ENCODE measurements at regions not wholly inside any gene's neighbourhood (a gene's known extent, or its start where the extent isn't known, plus 50 kb on each side); places are given as distances from the start of the nearest gene placed in this dataset.
"Not testable (repeated sequence)": the region's sequence is repeated elsewhere in the genome, so short reads cannot be mapped to it uniquely, and the experiment has no call there.

GRCh38 chr5:158516521-158516920 lies 583.2 kb downstream of the EBF1 start:
- DNase-seq (ENCODE audit: low read depth in 2 of 2), result no peak

GRCh38 chr5:158514986-158515359 lies 584.7 kb downstream of the EBF1 start:
- DNase-seq (ENCODE audit: low read depth in 2 of 2), result no peak

GRCh38 chr5:158514319-158514985 lies 585.3 kb downstream of the EBF1 start:
- DNase-seq (ENCODE audit: low read depth in 2 of 2), result no peak

- DNase-seq (ENCODE audit: low read depth in 2 of 2), result no peak
Observed at GRCh38 chr5:158513490-158514318, 586.0 kb downstream of the EBF1 start.

GRCh38 chr5:158511454-158511853 lies 588.3 kb downstream of the EBF1 start:
- no peak for DNase-seq (ENCODE audit: low read depth in 2 of 2)

GRCh38 chr5:158510479-158510878 lies 589.2 kb downstream of the EBF1 start:
- DNase-seq (ENCODE audit: low read depth in 2 of 2), result no peak

GRCh38 chr5:158506648-158507047 lies 593.1 kb downstream of the EBF1 start:
- no peak for DNase-seq (ENCODE audit: low read depth in 2 of 2)

- no peak for DNase-seq (ENCODE audit: low read depth in 2 of 2)
Observed at GRCh38 chr5:158502686-158503085, 597.0 kb downstream of the EBF1 start.

GRCh38 chr5:158499892-158500418 lies 599.8 kb downstream of the EBF1 start:
- no peak for DNase-seq (ENCODE audit: low read depth in 2 of 2)

GRCh38 chr5:158499075-158499891 lies 600.4 kb downstream of the EBF1 start:
- no peak for DNase-seq (ENCODE audit: low read depth in 2 of 2)

GRCh38 chr5:158496624-158497023 lies 603.1 kb downstream of the EBF1 start:
- DNase-seq (ENCODE audit: low read depth in 2 of 2), result no peak

- DNase-seq (ENCODE audit: low read depth in 2 of 2), result no peak
Observed at GRCh38 chr5:158494541-158494940, 605.2 kb downstream of the EBF1 start.

GRCh38 chr5:158494044-158494443 lies 605.7 kb downstream of the EBF1 start:
- not testable (repeated sequence) for DNase-seq (ENCODE audit: low read depth in 2 of 2)

- DNase-seq (ENCODE audit: low read depth in 2 of 2), result no peak
Observed at GRCh38 chr5:158492841-158493242, 606.9 kb downstream of the EBF1 start.

- no peak for DNase-seq (ENCODE audit: low read depth in 2 of 2)
Observed at GRCh38 chr5:158492136-158492535, 607.6 kb downstream of the EBF1 start.

- no peak for DNase-seq (ENCODE audit: low read depth in 2 of 2)
Observed at GRCh38 chr5:158487664-158488063, 612.1 kb downstream of the EBF1 start.

- DNase-seq (ENCODE audit: low read depth in 2 of 2), result no peak
Observed at GRCh38 chr5:158487156-158487555, 612.6 kb downstream of the EBF1 start.

GRCh38 chr5:158486566-158486965 lies 613.1 kb downstream of the EBF1 start:
- DNase-seq (ENCODE audit: low read depth in 2 of 2), result no peak

GRCh38 chr5:158485604-158486081 lies 614.1 kb downstream of the EBF1 start:
- no peak for DNase-seq (ENCODE audit: low read depth in 2 of 2)

- no peak for DNase-seq (ENCODE audit: low read depth in 2 of 2)
Observed at GRCh38 chr5:158485047-158485446, 614.7 kb downstream of the EBF1 start.

GRCh38 chr5:158484150-158484549 lies 615.6 kb downstream of the EBF1 start:
- DNase-seq (ENCODE audit: low read depth in 2 of 2), result no peak

- no peak for DNase-seq (ENCODE audit: low read depth in 2 of 2)
Observed at GRCh38 chr5:158483281-158483860, 616.3 kb downstream of the EBF1 start.

Data from stimulated activated CD8-positive, alpha-beta memory T cell treated with anti-CD3 and anti-CD28 coated beads, Interleukin-7, amount 100 ng/mL, for 1 hour (primary cell).